HG03342 (cell line): ENCODE measurements at regions not wholly inside any gene's neighbourhood (a gene's known extent, or its start where the extent isn't known, plus 50 kb on each side); places are given as distances from the start of the nearest gene placed in this dataset.

ENCODE experiments used
- ATAC-seq: cut with Tn5 transposase; IDR thresholded peaks from one replicate; pipeline ENCODE4 v1.9.1; 2021; ENCODE audit warnings: mild to moderate bottlenecking, moderate library complexity; ENCODE audit not compliant: unreplicated experiment

- no peak for ATAC-seq
Observed at GRCh38 chr1:58390091-58390490, 156.4 kb downstream of the OMA1 start.

GRCh38 chr1:58380345-58380744 is 166.2 kb downstream of the OMA1 start:
- no peak for ATAC-seq

GRCh38 chr1:58367217-58367616 is 179.3 kb downstream of the OMA1 start:
- ATAC-seq: no peak

- no peak for ATAC-seq
Observed at GRCh38 chr1:58365328-58365727, 181.2 kb downstream of the OMA1 start.

GRCh38 chr1:58363585-58363984 is 182.9 kb downstream of the OMA1 start:
- no peak for ATAC-seq

- no peak for ATAC-seq
Observed at GRCh38 chr1:58361134-58361533, 185.4 kb downstream of the OMA1 start.

DNA sequence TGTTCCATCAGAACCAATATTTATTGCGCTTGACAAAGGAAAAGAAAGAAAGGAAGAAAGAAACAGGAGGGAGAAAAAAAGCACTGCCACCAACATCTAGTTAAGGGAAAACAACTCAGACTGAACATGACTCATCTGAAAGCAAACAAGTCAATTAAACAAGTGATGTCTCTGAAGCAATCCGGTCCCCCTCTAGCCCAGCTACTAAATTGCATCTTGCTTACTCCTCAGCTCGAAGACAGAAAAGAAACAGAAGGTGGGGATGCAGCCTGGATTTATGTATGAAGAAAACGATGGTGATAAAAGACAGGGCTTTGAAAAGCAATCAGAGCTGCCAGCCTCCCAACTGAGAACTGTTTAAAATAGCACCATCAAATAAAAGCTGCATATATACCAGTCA is 188.2 kb downstream of the OMA1 start:
- no peak for ATAC-seq

GRCh38 chr1:58356402-58356801 is 190.1 kb downstream of the OMA1 start:
- no peak for ATAC-seq

GRCh38 chr1:58353168-58353567 is 193.4 kb downstream of the OMA1 start:
- no peak for ATAC-seq

DNA sequence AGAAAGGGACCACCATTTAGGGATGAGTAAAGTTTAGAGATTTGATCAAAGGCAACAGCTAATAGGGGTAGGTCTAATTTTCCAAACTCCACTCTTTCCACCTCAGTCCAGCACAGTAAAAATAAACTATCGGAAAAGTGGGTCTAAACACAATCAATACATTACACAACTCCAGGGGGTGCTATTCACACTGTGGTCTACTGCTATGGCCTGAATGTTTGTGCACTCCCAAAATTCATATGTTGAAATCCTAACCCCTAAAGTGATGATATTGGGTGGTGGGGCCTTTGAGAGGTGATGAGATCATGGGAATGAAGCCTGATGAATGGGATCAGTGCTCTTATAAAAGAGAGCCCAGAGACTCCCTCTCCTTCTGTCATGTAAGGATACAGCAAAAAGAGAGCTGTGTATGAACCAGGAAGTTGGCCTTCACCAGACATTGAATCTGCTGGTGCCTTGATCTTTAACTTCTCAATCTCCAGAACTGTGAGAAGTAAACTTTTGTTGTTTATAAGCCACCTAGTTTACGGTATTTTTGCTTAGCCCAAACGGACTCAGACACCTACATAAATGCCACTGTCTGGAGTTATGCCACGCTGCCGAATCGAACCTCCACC is 193.9 kb downstream of the OMA1 start:
- no peak for ATAC-seq

DNA sequence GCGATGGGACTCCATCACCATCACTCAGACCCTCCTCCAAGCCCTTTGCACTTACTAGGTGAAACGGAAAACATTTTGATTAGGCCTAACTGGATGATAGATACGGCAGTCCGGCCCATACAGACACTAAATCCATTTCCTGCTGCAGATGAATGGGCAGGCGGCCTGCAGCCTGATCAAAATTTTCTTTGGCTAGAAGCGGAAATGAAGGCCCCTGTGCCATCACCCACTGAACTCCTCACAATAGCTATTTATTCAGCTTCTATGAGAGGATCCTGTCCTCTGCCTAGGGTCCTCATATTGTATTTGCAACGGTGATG is 200.5 kb downstream of the OMA1 start:
- no peak for ATAC-seq

- no peak for ATAC-seq
Observed at GRCh38 chr1:58345215-58346035, 201.1 kb downstream of the OMA1 start.

GRCh38 chr1:58340185-58340584 is 206.3 kb downstream of the OMA1 start:
- no peak for ATAC-seq

DNA sequence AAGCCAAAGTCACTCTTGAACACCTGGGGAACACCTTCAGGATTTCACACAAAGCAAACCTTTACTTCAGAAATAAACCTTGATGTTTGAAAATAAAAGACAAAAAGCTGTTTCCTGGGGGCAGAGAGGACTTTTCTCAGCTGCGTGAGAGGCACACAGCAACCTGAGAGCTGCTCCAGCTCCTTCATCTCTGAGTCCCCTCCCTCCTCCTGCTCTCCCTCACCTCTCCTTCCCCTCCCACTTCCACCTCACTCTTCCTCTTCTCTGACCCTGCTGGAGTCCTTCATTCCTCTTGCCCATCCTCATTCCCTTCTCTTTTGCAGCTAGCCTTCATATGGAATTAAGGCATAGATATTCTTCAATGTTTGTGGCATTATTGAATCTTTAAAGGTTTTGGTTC is 208.4 kb downstream of the OMA1 start:
- ATAC-seq: no peak

DNA sequence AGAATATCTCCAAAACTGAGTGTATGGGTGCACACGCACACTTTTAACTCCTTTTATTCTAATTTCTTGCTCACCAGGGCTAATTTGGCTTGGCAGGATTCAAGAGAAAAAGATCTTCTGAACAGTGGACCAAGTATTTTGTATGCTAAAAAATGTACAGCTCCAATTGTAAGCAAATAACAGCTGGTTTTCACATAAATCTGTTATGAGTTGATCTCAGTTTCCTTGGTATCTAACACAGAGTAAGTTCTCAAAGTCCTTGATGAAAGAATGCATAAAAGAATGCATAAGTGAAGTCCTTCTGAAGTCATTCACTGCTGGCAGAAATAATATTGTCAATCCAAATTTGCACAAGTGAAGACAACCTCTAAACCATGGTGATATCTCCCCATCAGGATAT is 213.0 kb downstream of the OMA1 start:
- no peak for ATAC-seq

DNA sequence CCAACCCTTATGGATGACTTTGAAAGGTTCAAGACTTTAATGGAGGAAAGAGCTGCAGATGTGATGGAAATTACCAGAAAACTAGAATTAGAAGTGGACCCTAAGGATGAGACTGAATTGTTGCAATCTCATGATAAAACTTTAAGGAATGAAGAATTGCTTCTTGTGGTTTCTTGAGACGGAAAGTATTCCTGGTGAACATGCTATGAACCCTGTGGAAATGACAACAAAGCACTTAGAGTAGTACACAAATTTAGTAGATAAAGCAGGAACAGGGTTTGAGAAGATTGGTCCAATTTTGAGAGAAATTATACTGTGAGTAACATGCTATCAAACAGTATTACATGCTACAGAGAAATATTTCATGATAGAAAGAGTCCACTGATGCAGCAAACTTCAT is 215.4 kb downstream of the OMA1 start:
- no peak for ATAC-seq

DNA sequence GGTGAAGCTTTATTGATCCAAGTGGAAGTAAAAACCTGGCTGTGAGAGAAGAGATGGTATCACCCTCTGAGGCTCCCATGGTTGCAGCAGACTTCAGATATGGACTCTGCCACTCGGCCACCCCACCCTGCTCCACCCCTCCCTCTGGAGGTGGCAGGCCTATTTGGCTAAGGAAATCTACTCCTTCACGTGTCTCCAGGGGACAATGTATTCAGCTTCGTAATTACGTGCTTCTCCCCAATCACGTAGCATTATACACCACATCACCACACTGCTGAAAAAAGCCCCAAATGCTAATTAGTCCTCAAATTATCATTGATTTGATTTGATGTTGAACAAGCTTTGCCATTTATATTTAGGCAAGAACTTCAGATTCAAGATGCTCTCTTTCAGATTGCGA is 220.7 kb downstream of the OMA1 start:
- no peak for ATAC-seq

- ATAC-seq: no peak
Observed at GRCh38 chr1:58324558-58324957, 222.0 kb downstream of the OMA1 start.

DNA sequence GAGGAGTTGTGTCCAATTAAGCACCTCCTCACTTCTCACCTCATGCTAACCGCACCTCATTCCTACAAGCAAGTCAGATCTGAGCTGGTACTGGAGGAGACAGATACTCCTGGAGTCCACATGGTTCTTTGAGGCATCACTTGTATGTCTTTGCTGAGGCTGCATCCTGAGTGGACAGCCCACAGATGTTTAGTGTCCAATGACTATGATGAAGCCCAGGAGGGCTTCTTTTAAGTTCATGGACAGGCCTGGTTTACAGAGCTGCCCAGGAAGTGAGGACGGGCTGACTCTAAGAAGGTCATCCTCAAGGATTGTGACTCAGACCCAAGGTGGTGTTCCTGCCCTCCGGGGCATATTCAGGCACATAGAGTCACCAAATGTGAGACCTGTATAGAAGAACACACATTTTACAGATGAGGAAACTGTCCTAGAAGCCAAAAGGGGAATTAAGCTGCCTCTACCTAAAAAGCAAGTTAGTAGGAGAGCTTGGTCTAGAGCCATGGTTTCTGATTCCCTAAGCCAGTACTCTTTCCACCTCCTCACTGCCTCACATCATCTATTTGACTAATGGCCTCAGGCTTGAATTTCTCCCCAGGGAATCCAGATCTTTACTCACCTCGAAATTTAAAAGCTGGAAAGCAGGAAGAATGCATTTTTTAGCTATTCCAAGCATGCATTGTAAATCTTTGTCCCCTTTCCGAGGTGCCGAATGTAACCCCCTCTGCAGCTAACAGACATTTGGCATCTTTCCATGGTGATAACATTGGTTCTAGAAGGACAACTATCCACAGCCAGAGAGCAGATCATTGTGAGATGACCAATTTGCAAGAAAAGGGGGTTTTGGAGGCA is 228.1 kb downstream of the OMA1 start:
- ATAC-seq: no peak

- ATAC-seq: no peak
Observed at GRCh38 chr1:58317694-58318093, 228.8 kb downstream of the OMA1 start.

DNA sequence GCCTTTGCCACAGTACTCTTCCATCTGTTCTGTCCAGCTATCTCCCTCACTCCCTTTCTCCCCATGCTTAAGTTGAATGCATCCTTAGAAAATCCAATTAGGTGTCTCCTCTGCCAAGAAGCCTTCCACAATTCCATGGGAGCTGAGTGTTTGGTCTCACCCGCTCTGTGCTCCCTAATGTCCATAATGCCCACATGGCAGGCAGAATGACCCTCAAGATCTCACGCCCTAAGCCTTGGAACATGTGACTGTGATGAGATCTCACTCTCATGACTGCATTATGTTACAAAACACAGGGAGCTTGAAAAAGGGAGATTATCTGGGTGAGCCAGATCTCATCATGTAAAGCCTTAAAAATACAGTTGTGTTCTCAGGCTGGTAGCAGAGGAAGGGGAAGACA is 229.4 kb downstream of the OMA1 start:
- ATAC-seq: no peak

DNA sequence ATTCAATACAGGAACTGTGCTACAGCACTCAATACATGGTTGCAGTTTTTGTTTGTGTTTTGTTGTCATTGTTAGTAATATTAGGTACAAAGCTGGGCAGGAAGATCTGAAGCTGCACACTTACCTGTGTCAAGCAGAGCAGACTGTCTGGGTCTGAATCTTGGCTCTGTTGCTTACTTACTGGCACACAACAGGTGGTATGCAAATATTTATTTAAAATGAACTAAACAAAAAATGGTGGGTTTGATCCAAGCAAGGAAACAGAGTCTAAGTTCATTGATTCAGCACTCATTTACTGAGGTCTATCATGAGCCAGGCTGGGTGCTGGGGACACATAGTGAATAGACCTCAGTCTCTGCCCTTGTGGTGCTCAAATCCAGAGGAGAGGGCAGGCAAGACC is 230.4 kb downstream of the OMA1 start:
- no peak for ATAC-seq
